H7 (cell line): ENCODE measurements at regions not wholly inside any gene's neighbourhood (a gene's known extent, or its start where the extent isn't known, plus 50 kb on each side); places are given as distances from the start of the nearest gene placed in this dataset.

ENCODE experiments used
- DNase-seq: peaks from one replicate; pipeline ENCODE4 v3.0.0; 2012
- H3K27me3 ChIP-seq: 2 replicates; pipeline ENCODE4 v1.6.0; 2011; ENCODE audit warnings: mild to moderate bottlenecking, low read length; ENCODE audit not compliant: control insufficient read depth, insufficient read depth
- H3K36me3 ChIP-seq: replicated peaks from 2 replicates; pipeline ENCODE4 v1.5.1; 2011; ENCODE audit warnings: low read length; ENCODE audit not compliant: control insufficient read depth, insufficient read depth
- H3K4me3 ChIP-seq: 2 replicates; pipeline ENCODE4 v1.5.1; 2011; ENCODE audit warnings: low read depth, mild to moderate bottlenecking, control low read depth, low read length, moderate library complexity; ENCODE audit not compliant: insufficient read depth

DNA sequence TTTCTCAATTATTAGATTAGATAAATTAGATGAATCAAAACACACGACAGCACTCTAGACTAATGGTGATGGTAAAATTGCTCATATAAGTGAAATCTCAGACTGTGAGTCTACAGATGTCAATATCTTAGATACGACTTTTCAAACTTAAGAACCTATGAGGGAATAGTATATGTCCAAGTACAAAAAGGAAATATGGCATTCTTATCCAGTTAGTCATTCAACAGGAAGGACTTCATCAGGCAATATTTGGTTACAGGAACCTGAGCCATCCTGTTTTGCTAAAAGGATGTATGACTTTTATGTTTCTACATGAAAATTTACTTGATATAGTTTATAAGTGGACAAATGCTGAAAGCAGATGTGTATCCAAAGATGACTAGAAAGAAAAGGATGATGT, 107.0 kb downstream of the CT47B1 start:
- no peaks in the 10 kb centered on the region for H3K27me3 ChIP-seq
- no peak overlapping the region for H3K4me3 ChIP-seq
- no peaks in the 10 kb centered on the region for H3K36me3 ChIP-seq
- DNase-seq: no peak

DNA sequence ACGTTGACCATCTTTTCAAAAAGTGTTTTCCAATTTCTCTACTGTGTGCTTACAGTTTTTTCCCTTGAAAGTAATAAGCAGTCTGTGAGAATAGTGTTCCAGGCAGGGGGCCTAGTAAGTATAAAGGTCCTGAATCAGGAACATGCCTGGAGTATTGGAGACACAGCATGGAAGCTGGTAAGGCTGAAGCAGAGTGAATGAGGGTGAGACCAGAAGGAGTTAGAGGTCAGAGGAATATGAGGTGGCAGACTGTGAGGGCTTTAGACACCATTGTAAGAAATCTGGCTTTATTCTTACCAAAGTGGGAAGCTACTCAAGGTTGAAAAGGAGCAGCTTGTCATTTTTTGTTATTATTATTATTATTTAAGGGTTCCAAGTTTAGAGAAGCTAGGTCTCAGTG, 107.4 kb downstream of the CT47B1 start:
- no peaks in the 10 kb centered on the region for H3K36me3 ChIP-seq
- no peak for DNase-seq
- no peak overlapping the region for H3K4me3 ChIP-seq
- no peaks in the 10 kb centered on the region for H3K27me3 ChIP-seq

DNA sequence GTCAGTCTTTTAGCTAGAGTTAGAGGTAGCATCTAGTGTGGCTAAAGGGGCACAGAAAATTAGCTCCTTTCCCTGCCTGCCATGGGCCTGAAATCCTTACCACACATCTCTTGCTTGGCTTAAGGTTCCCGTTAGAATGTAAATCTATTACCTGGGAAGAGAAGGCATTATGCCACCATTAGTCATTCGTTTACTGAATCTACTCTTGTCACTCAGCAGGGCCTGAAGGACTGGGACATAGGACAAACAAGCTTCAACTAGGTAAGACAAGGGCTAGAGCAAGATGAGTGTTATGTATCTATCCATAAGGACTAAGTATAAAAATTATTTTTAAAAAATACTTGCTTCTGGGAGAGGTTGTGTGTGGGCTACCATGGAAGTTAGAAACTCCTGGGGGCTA, 112.4 kb downstream of the CT47B1 start:
- H3K4me3 ChIP-seq: no peak overlapping the region
- no peaks in the 10 kb centered on the region for H3K27me3 ChIP-seq
- no peaks in the 10 kb centered on the region for H3K36me3 ChIP-seq
- DNase-seq: no peak

- H3K36me3 ChIP-seq: no peaks in the 10 kb centered on the region
Observed at GRCh38 chrX:120761810-120762209, 113.9 kb downstream of the CT47B1 start.

DNA sequence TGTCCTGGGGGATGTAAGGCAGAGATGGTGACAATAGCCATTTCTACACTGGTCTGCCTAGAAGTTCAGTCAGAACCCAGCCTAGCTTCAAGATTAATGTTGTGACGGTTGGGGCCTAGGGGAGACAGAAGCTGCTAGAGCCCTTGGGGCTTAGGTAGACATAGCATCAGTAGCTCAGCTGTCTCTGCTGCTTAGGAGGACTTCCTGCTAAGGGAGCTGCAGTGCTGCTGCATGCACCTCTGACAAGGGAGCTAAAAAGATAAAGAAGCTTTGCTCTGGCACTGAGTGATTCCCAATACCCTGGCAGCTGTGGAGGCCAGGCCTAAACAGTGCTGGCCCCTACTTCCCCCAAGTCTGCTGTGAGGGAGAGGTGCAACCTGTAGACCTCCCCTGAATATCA, 116.0 kb downstream of the CT47B1 start:
- no peaks in the 10 kb centered on the region for H3K36me3 ChIP-seq
- DNase-seq: no peak
- H3K4me3 ChIP-seq: no peak overlapping the region
- H3K27me3 ChIP-seq: no peaks in the 10 kb centered on the region

More at GRCh38 chrX:120761810-120762209, 113.9 kb downstream of the CT47B1 start:
- Histone ChIP-seq H3K27me3 (no peaks in the 10 kb centered on the region), H3K4me3 (no peak overlapping the region)
- no peak for DNase-seq

DNA sequence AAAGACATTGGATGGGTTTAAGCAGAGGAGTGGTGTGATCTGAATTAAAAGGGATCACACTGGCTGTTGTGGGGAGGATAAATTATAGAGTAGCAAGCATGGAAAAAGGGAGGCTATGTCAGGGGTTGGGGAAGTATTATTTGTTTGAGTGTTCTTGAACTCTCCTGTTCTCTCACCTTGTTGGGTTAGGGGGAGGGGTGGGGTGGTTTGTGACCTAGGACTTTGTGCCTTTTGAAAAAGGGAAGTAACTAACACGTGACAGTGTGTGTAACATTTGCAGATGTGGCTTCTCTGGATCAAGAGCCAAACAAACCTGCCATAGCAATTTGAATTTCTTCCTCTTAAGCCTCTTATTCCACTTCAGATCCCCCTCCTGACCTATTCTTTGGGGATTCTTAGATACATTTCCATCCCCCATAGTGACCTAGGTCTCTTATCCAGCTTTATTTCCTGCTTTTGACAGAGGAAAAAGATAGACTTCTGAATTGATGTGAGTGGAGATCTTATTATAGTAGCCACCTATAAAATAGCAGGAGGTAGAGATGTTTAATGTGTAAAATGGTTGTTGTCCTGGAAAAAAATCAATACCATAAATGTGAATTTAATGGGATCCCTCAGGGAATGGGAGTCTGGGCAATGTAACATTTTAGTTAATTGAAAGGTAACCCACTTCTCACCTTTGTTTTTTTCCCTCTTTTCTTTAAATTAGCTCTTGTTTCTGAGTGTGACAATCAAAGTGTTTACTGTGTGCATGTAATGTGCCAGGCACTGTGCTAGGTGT, 120.4 kb downstream of the CT47B1 start:
- no peaks in the 10 kb centered on the region for H3K36me3 ChIP-seq
- no peak for DNase-seq
- H3K4me3 ChIP-seq: no peak overlapping the region
- H3K27me3 ChIP-seq: no peaks in the 10 kb centered on the region

- Histone ChIP-seq H3K4me3 (no peak overlapping the region), H3K27me3 (no peaks in the 10 kb centered on the region), H3K36me3 (no peaks in the 10 kb centered on the region)
- DNase-seq: no peak
Observed at GRCh38 chrX:120753413-120754251, 122.0 kb downstream of the CT47B1 start.

- Histone ChIP-seq H3K36me3 (no peaks in the 10 kb centered on the region), H3K4me3 (no peak overlapping the region), H3K27me3 (no peaks in the 10 kb centered on the region)
- DNase-seq: no peak
Observed at GRCh38 chrX:120752431-120753082, 122.7 kb upstream of the C1GALT1C1 start.

DNA sequence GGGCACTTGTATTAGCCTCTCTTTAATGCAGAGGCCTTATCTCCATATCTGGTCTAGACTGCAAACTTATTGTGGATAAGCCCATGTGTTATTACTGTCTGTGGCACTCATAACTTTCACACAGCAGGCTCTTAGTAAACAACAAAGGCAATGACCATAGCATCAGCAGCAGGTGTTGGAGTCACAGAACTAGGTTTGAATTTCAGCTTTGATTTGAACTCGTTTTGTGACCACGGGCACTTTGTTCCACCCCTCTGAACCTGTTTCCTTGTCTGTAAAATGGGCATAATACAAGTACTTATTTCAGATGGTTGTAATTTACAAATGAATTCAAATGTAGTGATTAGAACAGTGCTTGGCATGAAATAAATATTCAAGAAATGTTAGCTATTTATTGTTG, 121.8 kb upstream of the C1GALT1C1 start:
- no peak overlapping the region for H3K4me3 ChIP-seq
- no peaks in the 10 kb centered on the region for H3K27me3 ChIP-seq
- no peaks in the 10 kb centered on the region for H3K36me3 ChIP-seq
- no peak for DNase-seq

GRCh38 chrX:120750381-120750780, 120.5 kb upstream of the C1GALT1C1 start:
- Histone ChIP-seq H3K36me3 (no peaks in the 10 kb centered on the region), H3K4me3 (no peak overlapping the region), H3K27me3 (no peaks in the 10 kb centered on the region)
- DNase-seq: no peak

GRCh38 chrX:120749141-120749846, 119.4 kb upstream of the C1GALT1C1 start:
- Histone ChIP-seq H3K27me3 (no peaks in the 10 kb centered on the region), H3K36me3 (no peaks in the 10 kb centered on the region), H3K4me3 (no peak overlapping the region)
- DNase-seq: no peak

- H3K36me3 ChIP-seq: no peaks in the 10 kb centered on the region
- no peaks in the 10 kb centered on the region for H3K27me3 ChIP-seq
- no peak overlapping the region for H3K4me3 ChIP-seq
- no peak for DNase-seq
Observed at GRCh38 chrX:120746153-120746552, 116.3 kb upstream of the C1GALT1C1 start.

GRCh38 chrX:120742946-120743665, 113.3 kb upstream of the C1GALT1C1 start:
- Histone ChIP-seq H3K27me3 (no peaks in the 10 kb centered on the region; the same call in 1 of the 2 replicates), H3K36me3 (no peaks in the 10 kb centered on the region), H3K4me3 (no peak overlapping the region)
- no peak for DNase-seq

- Histone ChIP-seq H3K4me3 (no peak overlapping the region), H3K27me3 (no peaks in the 10 kb centered on the region; the same call in 1 of the 2 replicates), H3K36me3 (no peaks in the 10 kb centered on the region)
- DNase-seq: no peak
Observed at GRCh38 chrX:120741452-120741851, 111.6 kb upstream of the C1GALT1C1 start.
